GM04504 (cell line): ENCODE measurements at regions not wholly inside any gene's neighbourhood (a gene's known extent, or its start where the extent isn't known, plus 50 kb on each side); places are given as distances from the start of the nearest gene placed in this dataset.

Experiments
- DNase-seq: peaks from one replicate; pipeline ENCODE4 v3.0.0-alpha.2; 2012; ENCODE audit warnings: low read depth

DNA sequence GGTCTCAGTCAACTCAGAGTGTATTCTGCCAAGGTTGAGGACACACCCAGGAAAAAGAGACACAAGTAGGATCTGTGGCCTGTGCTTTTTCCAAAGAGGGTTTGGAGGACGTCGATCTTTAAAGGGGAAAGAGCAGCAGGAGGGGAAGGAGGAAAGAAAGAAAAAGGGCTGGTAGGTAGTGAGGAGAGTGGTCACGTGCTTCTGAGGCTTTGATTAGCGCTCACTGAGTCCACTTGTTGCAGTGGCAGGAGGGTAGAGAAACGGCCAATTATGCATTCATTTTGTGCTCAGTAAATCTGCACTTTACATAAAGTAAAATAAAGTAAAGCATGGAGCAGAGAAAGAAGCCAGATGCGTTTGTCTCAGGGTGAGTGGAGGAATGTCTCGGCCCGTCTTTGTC, 126.0 kb upstream of the VSTM2B start:
- no peak for DNase-seq

DNA sequence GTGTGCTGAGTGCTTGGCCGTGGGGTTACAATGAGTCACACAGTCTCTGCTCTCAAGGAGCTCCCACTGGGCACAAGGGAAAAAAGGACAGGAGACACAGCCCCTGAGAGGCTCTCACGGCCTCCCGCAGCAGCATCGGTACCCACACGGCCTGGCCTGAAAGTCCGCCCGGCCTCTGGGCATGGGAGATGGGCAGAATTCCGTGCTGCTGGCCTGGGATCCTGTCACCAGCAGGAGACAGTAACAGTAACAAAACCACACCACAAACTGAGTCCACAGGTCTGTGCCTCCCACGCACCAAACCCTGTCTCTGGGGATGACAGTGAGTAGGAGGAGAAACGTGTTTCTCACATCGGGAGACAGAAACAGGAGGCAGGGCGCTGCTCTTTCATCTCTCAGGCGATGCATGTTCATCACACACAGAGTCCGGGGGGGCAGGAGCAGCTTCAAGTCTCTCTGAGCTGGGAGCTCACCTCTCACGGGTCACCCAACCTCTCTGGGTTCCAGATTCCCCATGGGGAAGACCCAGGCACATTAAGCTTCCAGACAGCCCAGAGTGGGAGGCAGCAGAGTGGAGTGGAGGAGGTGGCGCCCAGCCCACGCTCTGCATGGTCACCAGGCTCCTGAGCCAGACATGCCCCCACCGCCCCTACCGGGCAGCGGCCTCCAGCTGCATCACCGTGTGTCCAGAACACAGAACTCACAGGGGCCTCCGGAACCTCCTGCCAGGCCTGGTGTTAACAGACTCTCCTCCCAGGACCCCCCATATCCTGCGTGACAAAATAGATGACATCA, 124.7 kb upstream of the VSTM2B start:
- no peak for DNase-seq

DNA sequence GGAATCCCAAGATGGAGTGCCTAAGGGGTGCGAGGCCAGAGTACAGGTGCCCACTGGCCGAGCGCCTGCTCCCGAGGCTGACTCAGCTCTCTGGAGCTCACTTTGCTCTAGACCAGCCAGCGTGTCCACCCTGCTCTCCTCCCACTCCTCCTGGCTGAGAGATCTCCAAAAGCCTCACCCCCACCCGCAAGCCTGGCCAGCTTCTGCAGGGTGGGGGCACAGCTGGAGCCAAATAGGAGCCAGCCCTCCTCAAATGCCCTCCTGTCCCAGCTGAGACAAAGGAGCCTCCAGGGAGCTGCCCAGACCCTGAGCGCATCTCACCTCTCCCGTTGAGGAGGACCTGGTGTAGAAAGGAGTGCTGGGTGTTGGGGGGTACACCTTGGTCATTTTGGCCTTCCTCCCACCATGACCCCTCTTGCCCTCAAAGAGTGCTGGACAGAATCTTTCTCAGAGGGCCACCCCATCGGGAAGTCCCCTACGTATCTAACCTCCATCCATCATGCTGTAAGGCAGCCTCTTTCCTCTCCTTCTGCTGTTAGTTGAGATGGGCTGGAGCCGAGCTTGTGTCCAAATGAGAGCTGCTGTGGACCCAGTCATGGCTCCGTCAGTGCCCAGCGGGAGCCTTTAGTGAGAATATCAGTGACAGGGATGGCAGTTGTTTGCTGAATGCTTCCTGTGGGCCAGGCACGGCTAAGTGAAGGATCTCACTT, 123.9 kb upstream of the VSTM2B start:
- no peak for DNase-seq

DNA sequence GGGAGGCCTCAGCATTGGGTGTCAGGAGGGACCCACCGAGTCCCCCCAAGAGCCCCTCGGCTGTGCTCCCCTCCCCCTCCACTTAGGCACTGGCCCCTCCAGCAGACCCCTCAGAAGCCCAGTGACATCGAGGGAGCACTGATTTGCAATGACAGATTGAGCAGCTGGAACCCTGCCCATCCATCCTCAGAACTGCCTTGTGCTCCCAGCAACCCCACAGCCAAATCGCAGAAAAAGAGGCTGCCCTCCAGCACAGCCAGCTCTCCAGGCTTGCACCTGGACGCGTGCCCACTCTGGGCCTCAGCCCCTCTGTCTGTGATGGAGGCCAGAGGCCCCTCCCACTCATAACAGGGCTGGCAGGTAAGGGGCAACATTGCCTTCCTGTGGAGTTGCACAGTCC, 123.2 kb upstream of the VSTM2B start:
- DNase-seq: no peak

DNA sequence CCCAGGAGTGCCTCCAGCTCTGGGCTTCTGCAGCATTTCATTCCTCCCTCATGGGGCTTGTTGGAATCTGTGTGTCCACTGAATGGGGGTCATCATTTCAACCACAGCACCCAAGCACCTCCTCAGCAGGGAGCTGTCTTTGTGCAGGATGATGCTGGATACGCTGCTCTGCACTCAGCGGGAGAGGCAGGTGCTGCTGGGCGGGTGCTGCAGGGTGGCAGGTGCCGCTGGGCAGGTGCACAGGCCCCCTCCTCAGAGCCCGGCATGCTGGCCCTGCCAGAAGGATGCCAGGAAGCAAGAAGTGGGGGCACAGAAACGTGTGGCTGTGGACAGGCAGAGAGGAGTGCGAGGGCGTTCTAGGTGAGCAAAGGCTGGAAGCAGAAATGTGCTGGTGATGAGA, 121.8 kb upstream of the VSTM2B start:
- no peak for DNase-seq

DNA sequence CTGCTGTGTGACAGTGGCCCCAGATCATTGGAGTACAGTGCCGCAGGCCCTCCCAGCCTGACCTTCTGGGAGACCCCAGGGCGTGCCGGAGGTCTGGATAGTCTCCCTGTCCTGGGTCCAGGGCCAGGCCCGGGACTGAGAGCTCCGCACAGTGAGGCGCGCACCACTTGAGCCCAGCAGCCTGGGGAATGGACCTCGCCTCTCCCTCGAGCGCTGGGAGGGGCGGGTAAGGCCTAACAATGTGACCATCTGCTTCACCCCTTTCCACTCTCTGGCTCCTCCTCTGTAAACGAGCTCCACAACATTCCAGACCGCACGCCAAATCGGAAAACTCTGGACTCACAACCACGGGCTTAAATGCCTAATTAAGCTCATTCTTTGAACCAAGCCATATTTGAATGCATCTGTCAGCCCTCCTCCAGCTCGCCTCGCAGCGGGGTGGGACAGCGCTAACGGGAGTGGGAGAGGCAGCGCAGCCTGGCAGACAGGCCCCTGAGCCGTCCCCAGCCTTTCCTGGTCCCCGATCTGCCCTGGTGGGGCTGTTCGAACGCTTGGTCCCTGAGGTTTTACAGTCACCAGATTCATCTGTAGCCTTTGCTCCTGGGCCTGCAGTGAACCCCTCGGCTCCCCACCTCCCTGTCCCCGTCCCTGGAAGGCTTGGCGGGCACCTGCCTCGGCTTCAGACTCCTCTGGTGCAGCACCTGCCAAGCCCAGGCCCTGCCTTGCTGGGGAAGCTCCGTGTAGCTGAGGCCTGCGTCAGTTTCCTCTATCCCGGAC, 120.7 kb upstream of the VSTM2B start:
- no peak for DNase-seq

DNA sequence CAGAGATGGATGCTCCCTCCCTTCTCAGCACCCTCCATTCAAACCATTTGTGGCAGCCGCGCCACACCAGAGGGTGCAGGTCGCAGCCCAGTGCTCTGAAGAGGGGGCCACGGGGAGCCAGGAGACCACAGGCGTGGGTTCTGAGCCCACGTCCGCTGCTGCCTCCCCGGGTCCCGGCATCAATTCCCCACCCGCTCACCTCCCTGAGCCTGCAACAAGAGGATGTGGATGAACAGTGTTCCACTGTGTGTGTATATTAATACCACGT, 120.1 kb upstream of the VSTM2B start:
- DNase-seq: no peak

DNA sequence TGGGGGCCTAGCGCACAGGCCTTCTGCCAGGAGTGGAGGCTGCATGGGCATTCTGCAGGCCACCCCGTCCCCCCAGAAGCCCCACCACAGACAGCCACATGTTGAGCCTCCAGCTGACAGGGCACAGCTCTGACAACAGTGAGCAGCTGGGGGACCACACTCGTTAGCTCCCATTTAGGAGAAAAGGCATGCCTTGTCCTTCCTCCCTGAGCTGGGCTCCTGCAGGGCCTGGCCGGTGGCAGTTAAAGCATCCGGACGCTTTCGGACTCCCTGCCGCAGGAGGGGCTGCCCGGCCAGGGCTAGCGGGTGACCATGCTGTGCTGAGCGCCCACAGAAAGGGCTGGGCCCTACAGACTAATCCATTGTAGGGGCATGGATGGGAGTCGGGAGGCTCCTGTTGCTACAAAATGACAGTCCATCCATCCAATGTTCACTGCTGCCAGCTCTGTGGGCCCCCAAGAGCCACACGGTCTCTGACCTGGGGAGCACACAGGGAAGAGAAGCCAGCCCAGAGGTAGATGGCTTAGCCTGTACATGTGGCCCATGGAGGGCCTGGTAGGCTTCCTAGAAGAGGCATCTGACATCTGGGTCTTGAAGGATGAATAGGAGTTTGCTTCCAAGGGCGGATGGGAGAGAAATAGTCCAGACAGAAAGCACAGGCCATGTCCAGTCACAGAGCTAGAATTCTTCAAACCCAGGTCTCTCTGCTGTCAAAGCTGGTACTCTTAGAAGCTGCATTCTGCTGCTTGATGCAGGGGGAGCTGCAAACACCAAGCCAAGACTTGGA, 116.5 kb upstream of the VSTM2B start:
- DNase-seq: no peak

DNA sequence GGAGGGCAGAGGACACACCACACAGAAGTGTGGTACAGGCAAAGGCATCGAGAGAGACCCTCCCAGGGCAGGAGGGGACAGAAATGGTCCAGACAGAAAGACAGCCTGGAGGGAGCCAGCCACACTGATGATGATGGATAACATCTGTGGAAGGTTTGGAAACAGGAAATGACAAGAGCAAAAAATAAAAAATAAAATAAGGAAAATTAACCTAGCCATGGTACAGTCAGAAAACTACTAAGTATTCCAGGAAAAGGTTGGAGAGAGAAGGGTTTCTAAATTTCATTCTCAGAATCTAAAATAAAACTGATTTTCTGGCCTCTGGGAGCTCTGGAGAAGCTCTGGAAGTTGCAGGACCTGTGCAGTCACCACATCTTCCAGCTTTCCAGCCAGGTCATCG, 115.2 kb upstream of the VSTM2B start:
- DNase-seq: no peak

DNA sequence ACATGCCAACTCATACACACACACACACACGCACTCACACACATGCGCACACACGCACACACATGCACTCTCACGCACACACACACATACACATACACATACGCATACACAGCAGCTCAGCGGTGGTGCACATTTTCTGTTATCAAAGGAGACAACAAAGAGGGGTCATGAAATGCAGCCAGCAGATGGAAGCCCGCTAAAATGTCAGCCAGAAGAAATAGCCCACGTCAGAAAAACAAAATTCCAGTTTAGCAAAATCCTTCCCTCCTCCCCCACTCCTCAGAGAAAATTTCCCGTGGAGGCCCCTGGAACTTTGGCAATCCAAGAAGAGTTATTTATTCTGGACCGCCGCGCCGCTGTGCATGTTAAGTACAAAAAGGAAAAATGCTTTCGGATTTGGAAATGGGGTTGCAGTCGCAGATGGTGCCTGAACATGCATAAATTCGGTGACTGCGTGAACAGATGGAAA, 114.6 kb upstream of the VSTM2B start:
- no peak for DNase-seq

DNA sequence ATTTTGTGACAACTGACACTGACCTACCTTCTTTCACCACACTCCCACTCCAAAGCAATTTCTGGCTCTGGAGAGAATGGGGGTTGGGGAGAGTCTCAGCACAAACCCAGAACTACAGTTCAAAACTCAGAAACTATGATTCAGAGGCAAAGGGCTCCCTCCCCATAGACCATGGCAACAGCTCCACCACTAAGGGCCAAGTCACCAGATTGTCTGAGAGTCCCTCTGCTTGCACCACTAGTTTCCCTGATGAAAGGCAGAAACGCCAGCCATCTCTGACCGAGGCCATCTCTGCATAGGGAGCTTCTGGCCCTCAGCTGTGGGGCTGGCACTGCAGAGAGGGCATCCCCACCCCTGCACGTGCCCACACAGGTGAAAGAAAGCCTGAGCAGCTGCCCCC, 112.4 kb upstream of the VSTM2B start:
- no peak for DNase-seq

DNA sequence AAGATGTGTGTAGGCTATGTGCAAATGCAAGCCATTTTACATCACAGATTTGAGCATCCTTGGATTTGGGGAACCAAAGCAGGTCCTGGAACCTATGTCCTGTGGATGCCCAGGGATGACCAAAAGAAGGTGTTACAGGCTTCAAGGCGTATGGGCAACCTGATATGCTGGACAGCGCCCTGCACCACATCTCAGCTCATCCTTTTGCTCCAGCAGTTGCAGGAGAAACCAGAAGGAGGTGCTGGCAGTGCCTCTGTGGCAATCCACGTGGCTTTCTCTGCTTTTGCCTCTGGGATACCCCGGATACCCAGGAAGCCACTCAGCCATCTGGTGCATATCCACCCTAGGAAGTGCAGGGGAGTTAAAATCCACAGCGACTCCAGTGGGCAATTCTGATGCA, 110.3 kb upstream of the VSTM2B start:
- no peak for DNase-seq

DNA sequence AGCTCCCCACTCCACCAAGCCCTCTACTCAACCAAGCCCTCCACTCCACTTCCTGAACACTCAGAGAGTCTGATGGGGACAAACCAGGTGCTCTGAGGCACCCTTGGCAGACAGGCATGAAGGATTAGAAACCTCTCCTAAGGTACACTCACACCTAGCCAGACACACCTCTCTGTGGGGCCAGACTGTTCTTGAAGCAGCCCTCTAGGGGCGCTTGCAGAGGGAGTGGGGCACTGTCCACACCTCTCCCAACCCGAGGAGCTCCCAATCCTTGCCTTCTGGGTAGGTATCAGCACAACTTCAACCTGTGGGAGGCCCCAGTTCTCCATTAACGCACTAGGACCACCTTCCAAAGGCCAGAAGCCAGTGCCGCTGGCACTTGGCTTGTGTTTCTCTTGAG, 108.7 kb upstream of the VSTM2B start:
- no peak for DNase-seq

DNA sequence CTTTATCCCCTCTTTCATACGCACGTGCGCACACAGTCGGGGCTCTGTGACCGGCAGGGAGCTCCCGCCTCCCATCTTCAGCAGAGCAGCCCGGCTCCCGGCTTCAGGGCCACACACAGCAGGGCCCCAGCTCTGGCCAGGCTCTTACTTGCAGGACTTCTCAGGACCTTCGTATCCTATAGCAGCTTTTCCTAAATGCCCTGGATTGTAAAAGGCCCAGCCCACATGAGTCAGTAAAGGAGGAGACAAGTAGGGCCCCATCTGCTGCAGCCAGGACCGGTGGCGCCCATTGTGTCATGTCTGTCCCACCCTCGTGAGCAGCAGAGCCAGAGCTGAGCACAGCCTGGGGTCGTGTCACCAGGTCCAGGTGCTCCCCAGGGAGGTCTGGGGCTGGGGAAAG, 107.6 kb upstream of the VSTM2B start:
- no peak for DNase-seq

DNA sequence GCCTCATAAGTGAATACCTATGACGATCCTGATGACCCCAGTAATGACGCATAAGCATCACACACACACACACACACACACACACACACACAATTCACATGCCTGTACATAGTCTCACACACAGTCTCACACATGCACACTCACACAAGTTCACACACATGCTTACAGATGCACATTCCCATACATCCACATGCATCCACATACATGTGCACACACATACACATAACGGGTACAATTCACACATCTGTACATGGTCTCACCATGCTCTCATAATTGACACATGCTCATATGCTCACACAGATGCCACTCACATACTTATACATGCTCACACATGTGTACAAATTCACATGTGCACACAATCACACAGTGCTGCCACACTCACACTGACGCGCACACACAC, 105.7 kb upstream of the VSTM2B start:
- DNase-seq: no peak

DNA sequence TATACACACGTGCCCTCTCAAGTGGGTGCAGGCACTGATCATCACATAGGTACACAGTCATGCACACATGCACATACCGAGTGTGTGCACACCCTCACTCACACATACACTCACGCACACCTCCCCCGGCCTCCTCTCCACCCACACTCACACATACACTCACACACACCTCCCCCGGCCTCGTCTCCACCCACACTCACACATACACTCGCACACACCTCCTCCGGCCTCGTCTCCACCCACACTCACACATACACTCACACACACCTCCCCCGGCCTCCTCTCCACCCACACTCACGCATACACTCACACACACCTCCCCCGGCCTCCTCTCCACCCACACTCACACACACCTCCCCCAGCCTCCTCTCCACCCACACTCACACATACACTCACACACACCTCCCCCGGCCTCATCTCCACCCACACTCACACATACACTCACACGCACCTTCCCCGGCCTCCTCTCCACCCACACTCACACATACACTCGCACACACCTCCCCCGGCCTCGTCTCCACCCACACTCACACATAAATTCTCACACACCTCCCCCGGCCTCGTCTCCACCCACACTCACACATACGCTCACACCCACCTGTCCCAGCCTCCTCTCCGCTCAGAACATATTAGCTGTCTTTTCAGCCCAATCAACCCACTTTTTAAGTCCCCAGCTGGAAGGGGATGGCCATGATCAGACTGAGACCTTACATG, 105.2 kb upstream of the VSTM2B start:
- no peak for DNase-seq

DNA sequence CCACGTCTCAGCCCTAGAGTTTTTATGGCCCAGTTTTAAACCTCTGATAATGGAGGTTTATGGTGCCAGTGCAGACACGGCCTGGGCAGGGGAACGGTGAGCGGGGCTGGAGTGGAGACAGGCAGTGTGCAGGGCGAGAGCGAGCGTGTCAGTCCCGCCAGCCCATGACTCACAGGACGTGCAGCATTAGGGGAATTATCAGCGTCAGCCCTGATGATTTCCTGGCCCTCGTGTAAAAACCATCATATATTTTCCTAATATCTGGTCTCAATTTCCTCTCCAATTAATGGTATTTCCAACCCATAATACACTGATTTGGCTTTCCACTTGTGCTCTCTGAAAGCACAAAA, 104.6 kb upstream of the VSTM2B start:
- no peak for DNase-seq

DNA sequence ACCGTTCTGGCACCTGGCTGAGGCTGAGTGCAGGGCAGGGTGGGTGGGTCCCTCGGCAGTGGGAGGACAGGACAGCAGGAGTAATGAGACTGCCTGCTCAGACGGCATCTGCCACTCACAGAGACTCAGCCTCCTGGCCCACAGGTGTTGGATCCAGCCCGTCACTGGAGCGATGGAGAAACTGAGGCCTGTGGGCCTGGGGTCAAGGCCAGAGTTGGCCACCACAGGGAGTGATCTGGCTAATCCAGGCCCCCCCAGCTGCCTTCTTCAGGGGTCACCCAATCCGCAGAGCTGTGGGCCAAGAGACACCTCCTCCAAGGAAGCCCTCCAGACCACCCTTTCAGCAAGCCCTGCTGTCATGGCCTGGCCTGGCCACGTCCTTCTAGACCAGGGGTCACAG, 103.7 kb upstream of the VSTM2B start:
- no peak for DNase-seq

DNA sequence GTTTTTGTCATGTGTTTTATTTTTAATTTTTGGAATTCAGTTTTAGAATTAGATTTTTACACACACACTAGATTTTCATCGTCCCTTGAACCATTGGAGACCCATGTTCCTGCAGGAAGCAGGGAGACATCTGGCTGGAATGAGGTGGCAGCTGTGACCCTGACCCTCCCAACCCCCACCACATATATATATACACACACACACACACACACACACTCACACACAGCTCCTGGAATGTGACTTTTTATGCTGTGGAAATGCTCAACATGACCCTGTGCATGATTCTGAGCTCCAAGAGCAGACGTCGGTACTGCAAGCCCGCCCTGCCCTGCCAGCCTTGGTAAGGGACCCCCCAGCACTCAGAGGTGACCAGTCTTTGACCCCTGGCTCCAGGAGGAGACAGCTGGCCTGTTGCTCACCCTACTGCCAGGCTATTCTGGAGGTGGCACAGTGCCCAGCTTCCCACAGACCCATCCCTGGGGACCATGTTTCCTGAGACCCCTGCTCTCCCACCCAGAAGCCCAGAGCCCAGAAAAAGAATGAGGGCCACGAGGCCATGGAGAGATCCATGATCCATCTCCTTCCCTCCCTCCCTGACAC, 103.2 kb upstream of the VSTM2B start:
- DNase-seq: no peak

DNA sequence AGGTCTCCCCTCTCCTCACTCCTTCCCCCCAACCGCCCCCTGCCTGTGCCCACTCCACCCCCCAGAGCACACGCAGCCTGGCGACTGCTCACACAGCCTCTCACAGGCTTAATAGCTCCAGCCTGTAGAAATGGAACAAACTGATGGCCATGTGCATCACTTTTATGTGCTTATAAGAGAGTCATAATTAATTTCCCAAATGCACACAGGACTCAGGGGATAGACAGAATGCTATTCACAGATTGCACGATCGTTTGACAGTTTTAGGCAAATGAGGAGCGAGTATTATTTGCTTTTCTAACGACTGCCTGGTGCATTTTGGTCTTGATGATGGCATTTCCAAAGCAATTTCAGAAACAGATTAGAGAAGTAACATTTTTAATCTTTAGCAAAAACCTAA, 97.7 kb upstream of the VSTM2B start:
- DNase-seq: no peak

DNA sequence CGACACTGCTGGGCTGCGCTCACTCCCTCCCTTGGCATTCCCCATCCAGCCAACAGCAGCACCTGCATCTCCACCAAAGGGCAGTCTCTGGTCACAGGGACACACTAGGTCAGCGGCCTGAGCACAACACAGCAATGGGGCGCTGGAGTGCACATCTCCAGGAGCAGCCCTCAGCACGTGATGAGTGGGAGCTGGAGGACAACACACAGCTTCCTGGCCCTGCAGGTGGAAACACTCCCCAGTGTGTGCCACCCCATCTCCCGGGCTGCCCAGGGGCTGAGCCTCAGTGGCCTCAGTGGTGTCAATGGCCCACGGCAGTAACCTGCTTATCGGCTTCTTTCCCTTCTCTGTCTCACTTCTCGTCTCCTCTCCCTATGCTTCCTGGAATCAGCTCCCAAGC, 96.8 kb upstream of the VSTM2B start:
- DNase-seq: no peak

DNA sequence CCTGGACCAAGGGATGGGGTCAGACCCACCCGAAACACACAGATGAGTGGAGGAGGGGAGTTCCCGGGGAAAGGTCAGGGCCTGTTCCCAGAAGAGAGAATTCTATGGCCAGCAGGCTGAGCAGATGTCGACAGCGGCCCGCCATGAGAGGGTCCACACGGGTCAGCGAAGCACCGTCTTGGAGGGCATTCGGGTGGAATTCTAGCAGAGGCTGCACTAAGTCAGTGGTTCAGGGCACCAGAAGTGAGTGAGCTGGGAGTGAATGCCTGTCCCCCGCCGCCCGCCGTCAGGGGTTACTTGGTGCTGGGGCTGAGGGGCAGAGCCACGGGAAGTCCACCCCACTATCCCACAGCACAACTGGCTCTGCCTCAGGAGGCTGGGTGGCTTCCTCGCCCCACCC, 96.2 kb upstream of the VSTM2B start:
- DNase-seq: no peak
